ENCODE measurements at regions not wholly inside any gene's neighbourhood (a gene's known extent, or its start where the extent isn't known, plus 50 kb on each side); places are given as distances from the start of the nearest gene placed in this dataset.
A peak's percentile ranks its signal among the peaks of the same experiment; 100 is the strongest.

DNA sequence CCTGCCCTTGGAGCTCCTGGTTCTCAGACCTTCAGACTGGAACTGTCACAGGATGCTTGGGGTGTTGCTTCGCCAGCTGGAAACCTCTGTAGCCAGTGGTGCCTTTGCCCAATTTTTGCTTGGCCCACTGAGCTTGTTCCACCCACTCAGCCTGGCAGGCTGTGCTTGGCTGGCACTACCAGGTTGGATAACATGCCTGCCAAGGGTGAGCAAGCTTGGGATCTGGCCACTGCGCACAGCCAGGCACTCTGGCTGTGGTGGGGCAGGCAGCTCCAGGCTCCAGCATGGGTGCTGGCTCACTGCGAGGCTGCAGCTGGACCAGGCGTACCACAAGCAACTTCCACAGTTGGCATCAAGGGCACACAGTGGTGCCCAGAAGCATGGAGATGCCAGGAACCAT is 967.8 kb upstream of the NCAM2 start:
- Histone ChIP-seq H2AFZ (ENCODE audit: low read length) (no peak overlapping the region), H3K4me1 (ENCODE audit: control insufficient read depth in 2 of 2, insufficient read depth in 1 of 2, low read depth in 1 of 2, low read length in 2 of 2) (no peaks in the 10 kb centered on the region), H2BK15ac (ENCODE audit: low read length) (no peak overlapping the region), H3K23ac (ENCODE audit: low read depth, low read length, poor library complexity) (no peak overlapping the region), H3K4ac (ENCODE audit: low read length) (no peak overlapping the region), H3K9ac (ENCODE audit: low read depth, low read length, poor library complexity) (no peak overlapping the region), H3K27ac (replicated peaks; ENCODE audit: low read length) (no peak overlapping the region), H2BK12ac (ENCODE audit: low read length) (no peak overlapping the region), H2BK120ac (ENCODE audit: low read depth, low read length) (no peak overlapping the region), H3K4me2 (ENCODE audit: insufficient read depth, low read length, poor library complexity, severe bottlenecking) (no peak overlapping the region), H3K14ac (ENCODE audit: low read length) (no peak overlapping the region), H3K18ac (ENCODE audit: low read length) (peak overlapping the region; percentile 29), H3K9me3 (replicated peaks in 1 of 2; ENCODE audit: control insufficient read depth in 2 of 2, insufficient read depth in 1 of 2, low read depth in 1 of 2, low read length in 2 of 2) (no peaks in the 10 kb centered on the region), H4K8ac (ENCODE audit: low read depth, low read length) (no peak overlapping the region), H4K91ac (ENCODE audit: low read depth, low read length, poor library complexity) (no peak overlapping the region), H3K36me3 (replicated peaks in 1 of 2; ENCODE audit: control insufficient read depth in 2 of 2, insufficient read depth in 2 of 2, low read length in 2 of 2) (no peaks in the 10 kb centered on the region), H3K79me1 (ENCODE audit: low read depth, low read length) (no peaks in the 10 kb centered on the region), H3K27me3 (ENCODE audit: control insufficient read depth in 3 of 3, insufficient read depth in 3 of 3, low read depth in 1 of 3, low read length in 3 of 3) (no peaks in the 10 kb centered on the region), H2BK5ac (ENCODE audit: low read length) (no peak overlapping the region), H2AK5ac (ENCODE audit: low read depth, low read length) (no peak overlapping the region), H3K4me3 (ENCODE audit: low read length in 2 of 2) (peak overlapping the region in 1 of 2 donors; percentile 3)
- no CpG with 5 or more reads among the region's 4 CpGs for WGBS, 2 donors (ENCODE audit: extremely low coverage in 2 of 2, insufficient read length in 2 of 2, insufficient replicate concordance in 1 of 2)
- DNase-seq (ENCODE audit: low spot score) = no peak

DNA sequence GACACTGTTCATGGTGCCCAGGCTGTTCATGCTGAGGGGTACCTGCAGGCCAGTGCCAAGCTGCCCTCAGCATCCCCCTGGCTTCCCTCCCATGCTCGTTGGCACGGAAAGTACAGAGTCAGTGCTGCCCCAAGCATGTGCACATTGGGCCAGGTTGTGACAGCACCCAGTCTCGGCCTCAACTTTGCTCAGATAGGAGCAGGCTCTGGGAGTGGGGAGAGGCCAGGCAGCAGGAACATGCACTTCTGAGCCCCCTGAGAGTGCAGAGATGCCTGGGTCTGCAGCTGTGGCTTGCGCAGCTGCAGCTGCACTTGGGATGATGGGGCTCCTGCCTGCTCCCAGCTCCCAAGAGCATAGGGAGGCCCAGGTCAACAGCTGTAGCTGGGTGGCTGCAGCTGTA is 966.4 kb upstream of the NCAM2 start:
- no peaks in the 10 kb centered on the region for H3K36me3 ChIP-seq (replicated peaks in 1 of 2; ENCODE audit: control insufficient read depth in 2 of 2, insufficient read depth in 2 of 2, low read length in 2 of 2)
- no peak overlapping the region for H4K8ac ChIP-seq (ENCODE audit: low read depth, low read length)
- H3K4me1 ChIP-seq (ENCODE audit: control insufficient read depth in 2 of 2, insufficient read depth in 1 of 2, low read depth in 1 of 2, low read length in 2 of 2) = no peaks in the 10 kb centered on the region
- no peaks in the 10 kb centered on the region for H3K27me3 ChIP-seq (ENCODE audit: control insufficient read depth in 3 of 3, insufficient read depth in 3 of 3, low read depth in 1 of 3, low read length in 3 of 3)
- H2BK12ac ChIP-seq (ENCODE audit: low read length) = no peak overlapping the region
- H3K23ac ChIP-seq (ENCODE audit: low read depth, low read length, poor library complexity) = peak overlapping the region; percentile 85
- no peak overlapping the region for H2BK15ac ChIP-seq (ENCODE audit: low read length)
- no peak overlapping the region for H2BK5ac ChIP-seq (ENCODE audit: low read length)
- H3K4ac ChIP-seq (ENCODE audit: low read length) = no peak overlapping the region
- WGBS, 2 donors (ENCODE audit: extremely low coverage in 2 of 2, insufficient read length in 2 of 2, insufficient replicate concordance in 1 of 2) = no CpG with 5 or more reads among the region's 4 CpGs
- H2AK5ac ChIP-seq (ENCODE audit: low read depth, low read length) = no peak overlapping the region
- H3K4me3 ChIP-seq (ENCODE audit: low read length in 2 of 2) = no peak overlapping the region
- H4K91ac ChIP-seq (ENCODE audit: low read depth, low read length, poor library complexity) = peak overlapping the region; percentile 89
- H3K14ac ChIP-seq (ENCODE audit: low read length) = peak overlapping the region; percentile 56
- DNase-seq (ENCODE audit: low spot score) = no peak
- no peaks in the 10 kb centered on the region for H3K79me1 ChIP-seq (ENCODE audit: low read depth, low read length)
- no peak overlapping the region for H3K27ac ChIP-seq (replicated peaks; ENCODE audit: low read length)
- peak overlapping the region; percentile 64 for H3K18ac ChIP-seq (ENCODE audit: low read length)
- no peak overlapping the region for H3K4me2 ChIP-seq (ENCODE audit: insufficient read depth, low read length, poor library complexity, severe bottlenecking)
- H3K9me3 ChIP-seq (replicated peaks in 1 of 2; ENCODE audit: control insufficient read depth in 2 of 2, insufficient read depth in 1 of 2, low read depth in 1 of 2, low read length in 2 of 2) = no peaks in the 10 kb centered on the region
- H2BK120ac ChIP-seq (ENCODE audit: low read depth, low read length) = no peak overlapping the region
- no peak overlapping the region for H3K9ac ChIP-seq (ENCODE audit: low read depth, low read length, poor library complexity)
- H2AFZ ChIP-seq (ENCODE audit: low read length) = no peak overlapping the region

DNA sequence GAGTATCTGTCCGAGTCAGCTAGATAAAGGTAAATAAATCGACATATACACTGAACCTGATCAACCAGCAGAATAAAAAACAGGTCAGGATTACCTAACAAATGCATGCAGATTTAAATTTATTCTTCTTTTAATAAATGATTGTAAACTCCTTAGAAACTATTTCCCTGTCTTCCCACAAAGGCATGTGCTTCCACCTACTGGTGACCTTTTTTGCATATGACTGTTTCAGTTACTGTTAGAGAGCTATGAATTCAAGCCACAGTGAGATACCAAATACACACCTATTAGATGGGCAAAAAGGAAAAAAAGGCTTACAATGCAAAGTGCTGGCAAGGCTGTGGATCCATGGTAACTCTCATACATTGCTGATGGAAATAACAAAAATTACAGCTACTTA is 957.4 kb upstream of the NCAM2 start:
- no peaks in the 10 kb centered on the region for H3K79me1 ChIP-seq (ENCODE audit: low read depth, low read length)
- no peaks in the 10 kb centered on the region for H3K4me1 ChIP-seq (ENCODE audit: control insufficient read depth in 2 of 2, insufficient read depth in 1 of 2, low read depth in 1 of 2, low read length in 2 of 2)
- H3K23ac ChIP-seq (ENCODE audit: low read depth, low read length, poor library complexity) = no peak overlapping the region
- H2BK5ac ChIP-seq (ENCODE audit: low read length) = no peak overlapping the region
- H3K18ac ChIP-seq (ENCODE audit: low read length) = no peak overlapping the region
- no peak overlapping the region for H2BK12ac ChIP-seq (ENCODE audit: low read length)
- no peak overlapping the region for H3K14ac ChIP-seq (ENCODE audit: low read length)
- H4K91ac ChIP-seq (ENCODE audit: low read depth, low read length, poor library complexity) = no peak overlapping the region
- H4K8ac ChIP-seq (ENCODE audit: low read depth, low read length) = no peak overlapping the region
- H3K4ac ChIP-seq (ENCODE audit: low read length) = no peak overlapping the region
- H3K4me3 ChIP-seq (ENCODE audit: low read length in 2 of 2) = no peak overlapping the region
- no peak overlapping the region for H2BK15ac ChIP-seq (ENCODE audit: low read length)
- no peak overlapping the region for H2BK120ac ChIP-seq (ENCODE audit: low read depth, low read length)
- no peaks in the 10 kb centered on the region for H3K27me3 ChIP-seq (ENCODE audit: control insufficient read depth in 3 of 3, insufficient read depth in 3 of 3, low read depth in 1 of 3, low read length in 3 of 3)
- no peak overlapping the region for H3K27ac ChIP-seq (replicated peaks; ENCODE audit: low read length)
- H2AK5ac ChIP-seq (ENCODE audit: low read depth, low read length) = no peak overlapping the region
- no peak overlapping the region for H3K9ac ChIP-seq (ENCODE audit: low read depth, low read length, poor library complexity)
- DNase-seq (ENCODE audit: low spot score) = no peak
- no peak overlapping the region for H2AFZ ChIP-seq (ENCODE audit: low read length)
- H3K36me3 ChIP-seq (replicated peaks in 1 of 2; ENCODE audit: control insufficient read depth in 2 of 2, insufficient read depth in 2 of 2, low read length in 2 of 2) = no peaks in the 10 kb centered on the region
- H3K4me2 ChIP-seq (ENCODE audit: insufficient read depth, low read length, poor library complexity, severe bottlenecking) = no peak overlapping the region
- H3K9me3 ChIP-seq (replicated peaks in 1 of 2; ENCODE audit: control insufficient read depth in 2 of 2, insufficient read depth in 1 of 2, low read depth in 1 of 2, low read length in 2 of 2) = no peaks in the 10 kb centered on the region
- no CpG with 5 or more reads among the region's 2 CpGs for WGBS, 2 donors (ENCODE audit: extremely low coverage in 2 of 2, insufficient read length in 2 of 2, insufficient replicate concordance in 1 of 2)

DNA sequence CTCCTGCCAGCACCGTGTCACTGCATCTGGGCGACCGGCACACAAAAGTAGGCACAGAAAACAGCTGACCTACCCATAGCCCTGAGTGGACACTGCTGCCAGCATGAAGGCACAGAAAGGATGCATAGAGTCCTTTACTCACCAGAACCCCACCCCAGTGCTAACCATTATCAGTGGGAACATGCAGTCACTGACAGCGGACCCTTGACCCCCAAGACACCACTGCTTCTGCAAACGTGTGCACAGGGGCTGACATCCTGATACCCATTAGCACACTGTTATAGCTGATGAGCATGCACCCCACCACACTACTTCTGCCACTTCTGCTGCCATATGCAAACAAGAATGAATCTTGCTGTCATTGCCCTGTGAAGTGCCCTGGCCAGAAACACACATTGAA is 953.0 kb upstream of the NCAM2 start:
- no peak for DNase-seq (ENCODE audit: low spot score)
- Histone ChIP-seq H3K36me3 (replicated peaks in 1 of 2; ENCODE audit: control insufficient read depth in 2 of 2, insufficient read depth in 2 of 2, low read length in 2 of 2) (no peaks in the 10 kb centered on the region), H3K23ac (ENCODE audit: low read depth, low read length, poor library complexity) (no peak overlapping the region), H2BK12ac (ENCODE audit: low read length) (no peak overlapping the region), H3K27me3 (ENCODE audit: control insufficient read depth in 3 of 3, insufficient read depth in 3 of 3, low read depth in 1 of 3, low read length in 3 of 3) (no peaks in the 10 kb centered on the region), H2BK15ac (ENCODE audit: low read length) (no peak overlapping the region), H3K27ac (replicated peaks; ENCODE audit: low read length) (no peak overlapping the region), H3K18ac (ENCODE audit: low read length) (no peak overlapping the region), H3K9ac (ENCODE audit: low read depth, low read length, poor library complexity) (no peak overlapping the region), H3K14ac (ENCODE audit: low read length) (no peak overlapping the region), H4K91ac (ENCODE audit: low read depth, low read length, poor library complexity) (no peak overlapping the region), H3K79me1 (ENCODE audit: low read depth, low read length) (no peaks in the 10 kb centered on the region), H3K4ac (ENCODE audit: low read length) (no peak overlapping the region), H3K4me2 (ENCODE audit: insufficient read depth, low read length, poor library complexity, severe bottlenecking) (no peak overlapping the region), H3K4me3 (ENCODE audit: low read length in 2 of 2) (no peak overlapping the region), H2BK120ac (ENCODE audit: low read depth, low read length) (no peak overlapping the region), H2AK5ac (ENCODE audit: low read depth, low read length) (no peak overlapping the region), H4K8ac (ENCODE audit: low read depth, low read length) (no peak overlapping the region), H2AFZ (ENCODE audit: low read length) (no peak overlapping the region), H2BK5ac (ENCODE audit: low read length) (no peak overlapping the region), H3K4me1 (ENCODE audit: control insufficient read depth in 2 of 2, insufficient read depth in 1 of 2, low read depth in 1 of 2, low read length in 2 of 2) (no peaks in the 10 kb centered on the region), H3K9me3 (replicated peaks in 1 of 2; ENCODE audit: control insufficient read depth in 2 of 2, insufficient read depth in 1 of 2, low read depth in 1 of 2, low read length in 2 of 2) (no peaks in the 10 kb centered on the region)
- WGBS, 2 donors (ENCODE audit: extremely low coverage in 2 of 2, insufficient read length in 2 of 2, insufficient replicate concordance in 1 of 2) = no CpG with 5 or more reads among the region's 5 CpGs

Data from neuronal stem cell (in vitro differentiated cells).